Mucosa of descending colon (tissue), 3 donors: ENCODE measurements at regions not wholly inside any gene's neighbourhood (a gene's known extent, or its start where the extent isn't known, plus 50 kb on each side); places are given as distances from the start of the nearest gene placed in this dataset.

Source experiments
- ATAC-seq: fragments of 200-7000 bp; cut with Tn5 transposase; one replicate; pipeline ENCODE4 v1.9.1; 2020; ENCODE audit warnings: mild to moderate bottlenecking, moderate library complexity
- DNase-seq, 3 donors: peaks; one replicate each; pipeline ENCODE4 v3.0.0-alpha.2; 2020
- H3K36me3 ChIP-seq: fragments of 200-600 bp; one replicate; pipeline ENCODE4 v1.8.0; 2021; ENCODE audit warnings: low read depth, mild to moderate bottlenecking
- H3K4me1 ChIP-seq: fragments of 200-600 bp; one replicate; pipeline ENCODE4 v1.8.0; 2021; ENCODE audit warnings: low read depth, mild to moderate bottlenecking
- H3K4me3 ChIP-seq: fragments of 200-600 bp; one replicate; pipeline ENCODE4 v1.8.0; 2021; ENCODE audit warnings: mild to moderate bottlenecking
- H3K9me3 ChIP-seq: fragments of 200-600 bp; one replicate; pipeline ENCODE4 v1.8.0; 2021; ENCODE audit warnings: mild to moderate bottlenecking
- intact Hi-C, 2 donors: fragments of 100-400 bp; cut with DNase I in 1 of 2; cut with micrococcal nuclease in 1 of 2; formaldehyde crosslinking; loops; one replicate each; pipeline versions ENCODE4 v1.11.0 to v1.11.1; 2022; cut with DNase I, micrococcal nuclease
- TF ChIP-seq, protein P1 (sequence below): fragments of 200-600 bp; IDR thresholded peaks from one replicate; pipeline ENCODE4 v1.8.0; 2022; ENCODE audit warnings: antibody characterized with exemption, mild to moderate bottlenecking
- donor health status: DM: no; HTN: no; CAD: no; lungs with moderate emphysema.
- donor health status: DM: no; HTN: no; CAD: no.
- donor health status: DM: no; HTN: yes; CAD: no.

DNA sequence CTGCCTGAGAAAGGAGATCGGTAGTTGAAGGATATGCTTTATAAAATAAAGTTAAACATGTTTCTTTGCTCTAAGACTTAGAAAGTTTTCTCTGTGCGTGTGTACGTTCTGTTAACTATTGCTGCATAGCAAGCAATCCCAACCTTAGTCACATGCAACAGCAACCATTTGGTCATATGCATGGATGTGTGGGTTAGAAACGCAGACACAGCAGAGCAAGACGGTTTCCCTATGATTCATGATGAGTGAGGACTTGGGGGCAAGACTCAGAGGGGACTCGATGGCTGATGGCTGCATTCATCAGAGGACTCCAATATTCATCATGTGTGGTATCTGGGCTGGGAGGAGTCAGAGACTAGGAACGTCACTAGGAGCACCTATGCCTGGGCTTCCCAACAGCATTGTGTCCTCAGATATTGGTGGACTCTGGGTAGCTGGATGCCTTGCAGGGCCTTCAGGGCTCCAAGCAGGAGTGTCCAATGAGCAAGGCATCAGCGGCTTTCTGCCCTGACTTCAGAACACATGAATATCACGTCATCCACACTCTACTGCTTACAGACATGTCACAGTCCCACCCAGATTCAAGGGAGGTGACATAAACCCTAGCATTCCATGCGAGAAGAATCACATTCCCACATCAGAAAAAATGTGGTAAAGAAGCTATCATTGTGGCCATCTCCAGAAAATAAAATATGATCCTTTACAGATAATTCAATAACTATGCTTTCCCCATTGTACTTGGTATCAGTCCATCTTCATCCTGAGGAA lies 731.2 kb downstream of the TNS3 start:
- H3K36me3 ChIP-seq = no peaks in the 10 kb centered on the region
- H3K4me3 ChIP-seq = no peak overlapping the region
- no peaks in the 10 kb centered on the region for H3K9me3 ChIP-seq
- TF ChIP-seq, protein P1, sequence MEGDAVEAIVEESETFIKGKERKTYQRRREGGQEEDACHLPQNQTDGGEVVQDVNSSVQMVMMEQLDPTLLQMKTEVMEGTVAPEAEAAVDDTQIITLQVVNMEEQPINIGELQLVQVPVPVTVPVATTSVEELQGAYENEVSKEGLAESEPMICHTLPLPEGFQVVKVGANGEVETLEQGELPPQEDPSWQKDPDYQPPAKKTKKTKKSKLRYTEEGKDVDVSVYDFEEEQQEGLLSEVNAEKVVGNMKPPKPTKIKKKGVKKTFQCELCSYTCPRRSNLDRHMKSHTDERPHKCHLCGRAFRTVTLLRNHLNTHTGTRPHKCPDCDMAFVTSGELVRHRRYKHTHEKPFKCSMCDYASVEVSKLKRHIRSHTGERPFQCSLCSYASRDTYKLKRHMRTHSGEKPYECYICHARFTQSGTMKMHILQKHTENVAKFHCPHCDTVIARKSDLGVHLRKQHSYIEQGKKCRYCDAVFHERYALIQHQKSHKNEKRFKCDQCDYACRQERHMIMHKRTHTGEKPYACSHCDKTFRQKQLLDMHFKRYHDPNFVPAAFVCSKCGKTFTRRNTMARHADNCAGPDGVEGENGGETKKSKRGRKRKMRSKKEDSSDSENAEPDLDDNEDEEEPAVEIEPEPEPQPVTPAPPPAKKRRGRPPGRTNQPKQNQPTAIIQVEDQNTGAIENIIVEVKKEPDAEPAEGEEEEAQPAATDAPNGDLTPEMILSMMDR = no peak
- ATAC-seq = no peak
- DNase-seq = no peak
- intact Hi-C loops = no loop called here
- no peaks in the 10 kb centered on the region for H3K4me1 ChIP-seq

GRCh38 chr7:46848944-46849343 lies 733.0 kb downstream of the TNS3 start:
- TF ChIP-seq, protein P1 = no peak
- intact Hi-C loops = no loop called here

GRCh38 chr7:46848311-46848710 lies 733.6 kb downstream of the TNS3 start:
- TF ChIP-seq, protein P1 = no peak
- no peak for ATAC-seq
- no peaks in the 10 kb centered on the region for H3K4me1 ChIP-seq
- intact Hi-C loops = no loop called here
- H3K36me3 ChIP-seq = no peaks in the 10 kb centered on the region
- no peak for DNase-seq
- H3K4me3 ChIP-seq = no peak overlapping the region
- H3K9me3 ChIP-seq = no peaks in the 10 kb centered on the region

More at GRCh38 chr7:46848944-46849343, 733.0 kb downstream of the TNS3 start:
- Histone ChIP-seq H3K4me1 (no peaks in the 10 kb centered on the region), H3K9me3 (no peaks in the 10 kb centered on the region), H3K4me3 (no peak overlapping the region), H3K36me3 (no peaks in the 10 kb centered on the region)
- ATAC-seq = no peak
- no peak for DNase-seq

GRCh38 chr7:46847126-46847525 lies 734.8 kb downstream of the TNS3 start:
- H3K9me3 ChIP-seq = no peaks in the 10 kb centered on the region
- no peaks in the 10 kb centered on the region for H3K4me1 ChIP-seq
- DNase-seq = no peak
- intact Hi-C loops = no loop called here
- ATAC-seq = no peak
- no peaks in the 10 kb centered on the region for H3K36me3 ChIP-seq
- H3K4me3 ChIP-seq = no peak overlapping the region
- TF ChIP-seq, protein P1 = no peak

DNA sequence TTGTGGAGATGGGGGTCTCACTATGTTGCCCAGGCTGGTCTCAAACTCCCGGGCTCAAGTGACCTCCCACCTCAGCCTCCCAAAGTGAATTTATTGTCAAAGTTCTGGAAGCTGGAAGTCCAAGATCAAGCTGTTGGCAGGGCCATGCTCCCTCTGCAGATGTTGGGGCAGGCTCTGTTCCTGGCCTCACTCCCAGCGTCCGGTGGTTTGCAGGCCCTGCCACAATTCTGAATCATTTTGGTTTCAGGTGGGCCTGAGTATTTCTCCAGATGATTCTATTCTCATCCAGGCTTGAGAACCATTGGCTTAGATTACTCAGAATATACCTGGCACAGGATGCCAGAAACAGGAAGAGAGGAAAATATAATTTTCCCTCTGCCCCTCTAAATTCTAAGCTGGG lies 737.4 kb downstream of the TNS3 start:
- no peaks in the 10 kb centered on the region for H3K4me1 ChIP-seq
- H3K9me3 ChIP-seq = no peaks in the 10 kb centered on the region
- DNase-seq (no peak), ATAC-seq (no peak)
- no peak overlapping the region for H3K4me3 ChIP-seq
- intact Hi-C loops = no loop called here
- TF ChIP-seq, protein P1 = no peak
- H3K36me3 ChIP-seq = no peaks in the 10 kb centered on the region
